ENCODE measurements at regions not wholly inside any gene's neighbourhood (a gene's known extent, or its start where the extent isn't known, plus 50 kb on each side); places are given as distances from the start of the nearest gene placed in this dataset.

- Histone ChIP-seq H3K27me3 (ENCODE audit: control insufficient read depth, insufficient read depth, low read length) (no peaks in the 10 kb centered on the region), H3K4me3 (ENCODE audit: low read depth, low read length) (no peak overlapping the region), H3K36me3 (ENCODE audit: control insufficient read depth, insufficient read depth, low read length) (no peaks in the 10 kb centered on the region)
- FAIRE-seq (no peak), DNase-seq (ENCODE audit: low read depth) (no peak)
- TF ChIP-seq, protein P1, sequence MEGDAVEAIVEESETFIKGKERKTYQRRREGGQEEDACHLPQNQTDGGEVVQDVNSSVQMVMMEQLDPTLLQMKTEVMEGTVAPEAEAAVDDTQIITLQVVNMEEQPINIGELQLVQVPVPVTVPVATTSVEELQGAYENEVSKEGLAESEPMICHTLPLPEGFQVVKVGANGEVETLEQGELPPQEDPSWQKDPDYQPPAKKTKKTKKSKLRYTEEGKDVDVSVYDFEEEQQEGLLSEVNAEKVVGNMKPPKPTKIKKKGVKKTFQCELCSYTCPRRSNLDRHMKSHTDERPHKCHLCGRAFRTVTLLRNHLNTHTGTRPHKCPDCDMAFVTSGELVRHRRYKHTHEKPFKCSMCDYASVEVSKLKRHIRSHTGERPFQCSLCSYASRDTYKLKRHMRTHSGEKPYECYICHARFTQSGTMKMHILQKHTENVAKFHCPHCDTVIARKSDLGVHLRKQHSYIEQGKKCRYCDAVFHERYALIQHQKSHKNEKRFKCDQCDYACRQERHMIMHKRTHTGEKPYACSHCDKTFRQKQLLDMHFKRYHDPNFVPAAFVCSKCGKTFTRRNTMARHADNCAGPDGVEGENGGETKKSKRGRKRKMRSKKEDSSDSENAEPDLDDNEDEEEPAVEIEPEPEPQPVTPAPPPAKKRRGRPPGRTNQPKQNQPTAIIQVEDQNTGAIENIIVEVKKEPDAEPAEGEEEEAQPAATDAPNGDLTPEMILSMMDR (IDR thresholded peaks at IDR 0.05; ENCODE audit: insufficient read depth, low read length, severe bottlenecking): no peak
Observed at GRCh38 chr15:88990185-88990679, 77.1 kb upstream of the MFGE8 start.

- TF ChIP-seq, protein P1 (IDR thresholded peaks at IDR 0.05; ENCODE audit: insufficient read depth, low read length, severe bottlenecking): no peak
- FAIRE-seq: no peak
- Histone ChIP-seq H3K27me3 (ENCODE audit: control insufficient read depth, insufficient read depth, low read length) (no peaks in the 10 kb centered on the region), H3K36me3 (ENCODE audit: control insufficient read depth, insufficient read depth, low read length) (no peaks in the 10 kb centered on the region), H3K4me3 (ENCODE audit: low read depth, low read length) (no peak overlapping the region)
- no peak for DNase-seq (ENCODE audit: low read depth)
Observed at GRCh38 chr15:88992216-88992615, 79.0 kb upstream of the MFGE8 start.

DNA sequence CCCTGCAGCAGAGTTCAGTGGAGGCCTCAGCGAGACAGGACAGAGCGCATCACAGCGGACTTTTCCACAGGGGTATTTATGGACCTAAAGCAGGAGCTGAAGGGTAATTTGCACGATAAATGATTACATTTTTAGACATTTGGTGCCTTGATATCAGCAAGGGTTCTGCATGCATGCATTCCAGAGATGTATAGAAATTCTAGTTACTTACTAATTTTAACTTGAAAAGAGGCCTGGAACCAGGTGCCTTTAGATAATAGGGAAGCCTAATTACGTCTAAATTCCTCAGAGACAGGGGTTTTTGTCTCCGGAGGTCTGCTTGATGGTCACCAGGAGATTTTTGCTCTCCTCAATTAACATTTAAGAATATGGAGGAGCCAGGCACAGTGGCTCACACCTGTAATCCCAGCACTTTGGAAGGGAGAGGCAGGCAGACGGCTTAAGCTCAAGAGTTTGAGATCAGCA lies 79.8 kb upstream of the MFGE8 start:
- no peak for DNase-seq (ENCODE audit: low read depth)
- FAIRE-seq: no peak
- peaks cover 1% of the 10 kb centered on the region for H3K27me3 ChIP-seq (ENCODE audit: control insufficient read depth, insufficient read depth, low read length)
- H3K4me3 ChIP-seq (ENCODE audit: low read depth, low read length): no peak overlapping the region
- H3K36me3 ChIP-seq (ENCODE audit: control insufficient read depth, insufficient read depth, low read length): no peaks in the 10 kb centered on the region
- TF ChIP-seq, protein P1 (IDR thresholded peaks at IDR 0.05; ENCODE audit: insufficient read depth, low read length, severe bottlenecking): no peak

DNA sequence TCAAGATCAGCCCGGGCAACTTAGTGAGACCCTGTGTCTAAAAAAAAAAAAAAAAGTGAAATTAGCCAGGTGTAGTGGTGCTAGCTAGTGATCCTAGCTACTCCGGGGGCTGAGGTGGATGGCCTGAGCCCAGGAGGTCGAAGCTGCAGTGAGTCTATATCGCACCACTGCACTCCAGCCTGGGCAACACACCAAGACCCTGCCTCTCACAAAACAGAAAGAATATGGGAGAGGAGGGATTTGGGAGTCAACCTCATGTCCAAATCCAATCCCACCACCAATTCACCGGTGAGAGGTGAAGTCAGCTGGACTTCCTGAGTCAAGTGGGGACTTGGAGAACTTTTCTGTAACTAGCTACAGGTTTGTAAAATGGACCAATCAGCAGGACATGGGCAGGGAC lies 80.5 kb upstream of the MFGE8 start:
- H3K4me3 ChIP-seq (ENCODE audit: low read depth, low read length): no peak overlapping the region
- H3K27me3 ChIP-seq (ENCODE audit: control insufficient read depth, insufficient read depth, low read length): peaks cover 1% of the 10 kb centered on the region
- DNase-seq (ENCODE audit: low read depth) (no peak), FAIRE-seq (no peak)
- TF ChIP-seq, protein P1 (IDR thresholded peaks at IDR 0.05; ENCODE audit: insufficient read depth, low read length, severe bottlenecking): no peak
- no peaks in the 10 kb centered on the region for H3K36me3 ChIP-seq (ENCODE audit: control insufficient read depth, insufficient read depth, low read length)

DNA sequence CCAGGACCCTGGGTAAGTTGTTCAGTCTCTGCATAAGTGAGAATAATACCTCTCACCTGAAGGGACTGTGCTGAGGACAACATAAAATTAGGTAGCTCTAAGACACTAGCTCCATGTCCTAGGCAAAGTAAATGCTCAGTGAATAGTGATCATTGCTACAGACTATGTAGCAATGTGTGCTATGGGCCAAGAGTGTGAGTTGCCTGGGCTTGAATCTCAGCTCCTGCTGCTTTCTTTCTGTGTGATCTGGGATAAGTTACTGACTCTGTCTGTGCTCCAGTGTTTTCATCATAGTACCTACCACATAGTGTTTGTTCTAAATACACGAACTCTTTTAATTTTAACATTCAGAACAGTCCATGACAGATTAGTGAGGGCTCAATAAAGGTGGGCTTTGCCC lies 81.1 kb upstream of the MFGE8 start:
- no peak for FAIRE-seq
- no peaks in the 10 kb centered on the region for H3K36me3 ChIP-seq (ENCODE audit: control insufficient read depth, insufficient read depth, low read length)
- no peak overlapping the region for H3K4me3 ChIP-seq (ENCODE audit: low read depth, low read length)
- no peak for DNase-seq (ENCODE audit: low read depth)
- H3K27me3 ChIP-seq (ENCODE audit: control insufficient read depth, insufficient read depth, low read length): peaks cover 1% of the 10 kb centered on the region
- TF ChIP-seq, protein P1 (IDR thresholded peaks at IDR 0.05; ENCODE audit: insufficient read depth, low read length, severe bottlenecking): no peak

GRCh38 chr15:88995449-88995848 lies 82.3 kb upstream of the MFGE8 start:
- FAIRE-seq: no peak
- DNase-seq (ENCODE audit: low read depth): no peak
- Histone ChIP-seq H3K36me3 (ENCODE audit: control insufficient read depth, insufficient read depth, low read length) (no peaks in the 10 kb centered on the region), H3K4me3 (ENCODE audit: low read depth, low read length) (no peak overlapping the region), H3K27me3 (ENCODE audit: control insufficient read depth, insufficient read depth, low read length) (peaks cover 1% of the 10 kb centered on the region)
- TF ChIP-seq, protein P1 (IDR thresholded peaks at IDR 0.05; ENCODE audit: insufficient read depth, low read length, severe bottlenecking): no peak

All from bronchial epithelial cell (primary cell).